Activated CD8-positive, alpha-beta memory T cell treated with anti-CD3 and anti-CD28 coated beads, Interleukin-2, amount 50 U/mL, for 1 hour (primary cell): ENCODE measurements at regions not wholly inside any gene's neighbourhood (a gene's known extent, or its start where the extent isn't known, plus 50 kb on each side); places are given as distances from the start of the nearest gene placed in this dataset.
"Not testable (repeated sequence)": the region's sequence is repeated elsewhere in the genome, so short reads cannot be mapped to it uniquely, and the experiment has no call there.

ENCODE experiments used
- DNase-seq: peaks from one replicate; pipeline ENCODE4 v3.0.0-alpha.2; 2020; ENCODE audit errors: extremely low read depth

GRCh38 chr13:59292240-59292639, 871.5 kb downstream of the DIAPH3 start:
- not testable (repeated sequence) for DNase-seq

GRCh38 chr13:59299584-59299983, 864.1 kb downstream of the DIAPH3 start:
- DNase-seq, result no peak

- DNase-seq, result no peak
Measured at GRCh38 chr13:59300355-59301173, 863.2 kb downstream of the DIAPH3 start.

- no peak for DNase-seq
Measured at GRCh38 chr13:59301174-59301567, 862.6 kb downstream of the DIAPH3 start.

- DNase-seq, result no peak
Measured at GRCh38 chr13:59303433-59303832, 860.3 kb downstream of the DIAPH3 start.

DNA sequence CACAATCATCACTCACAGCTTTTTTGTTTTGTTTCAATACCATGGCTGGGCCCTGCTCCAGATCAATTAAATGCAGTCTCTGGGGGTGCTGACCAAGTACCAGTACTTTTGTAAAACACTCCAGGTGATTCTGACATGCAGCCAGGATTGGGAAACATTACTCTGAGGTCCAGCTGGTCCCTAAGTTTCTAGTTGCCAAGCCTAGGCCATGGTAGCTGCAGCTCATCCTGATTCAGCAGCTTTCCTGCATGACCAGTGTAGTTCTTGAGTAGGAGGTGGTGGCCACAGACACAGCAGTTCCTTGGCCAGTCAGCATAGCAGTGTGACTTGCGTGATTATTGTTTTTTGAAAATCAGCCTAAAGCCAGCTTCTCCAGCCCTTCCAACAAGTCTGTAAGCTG, 859.1 kb downstream of the DIAPH3 start:
- no peak for DNase-seq

GRCh38 chr13:59305896-59306295, 857.8 kb downstream of the DIAPH3 start:
- DNase-seq, result no peak

DNA sequence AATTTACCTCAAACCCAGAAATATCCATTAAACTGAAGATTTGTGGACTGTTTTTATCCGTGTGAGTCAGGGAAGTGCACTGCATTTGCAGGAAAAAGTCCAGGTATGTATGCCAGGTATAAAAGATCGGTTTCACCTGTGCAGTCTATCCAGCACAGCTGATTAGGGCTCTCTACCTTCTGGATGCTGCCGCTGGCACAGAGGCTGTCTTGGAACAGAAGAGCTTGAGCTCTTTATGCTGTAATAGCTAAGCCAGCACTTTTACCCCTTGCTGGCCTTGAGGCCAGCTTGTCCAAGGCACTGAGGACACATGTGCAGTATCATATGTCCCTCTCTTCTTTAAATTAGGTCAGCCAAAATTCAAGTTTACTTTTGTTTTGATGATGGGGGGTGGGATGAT, 851.0 kb downstream of the DIAPH3 start:
- no peak for DNase-seq

- peak; percentile 1 for DNase-seq
Measured at GRCh38 chr13:59318320-59318930, 845.3 kb downstream of the DIAPH3 start.

GRCh38 chr13:59319276-59319675, 844.5 kb downstream of the DIAPH3 start:
- DNase-seq, result no peak

- DNase-seq, result no peak
Measured at GRCh38 chr13:59320021-59320420, 843.7 kb downstream of the DIAPH3 start.

DNA sequence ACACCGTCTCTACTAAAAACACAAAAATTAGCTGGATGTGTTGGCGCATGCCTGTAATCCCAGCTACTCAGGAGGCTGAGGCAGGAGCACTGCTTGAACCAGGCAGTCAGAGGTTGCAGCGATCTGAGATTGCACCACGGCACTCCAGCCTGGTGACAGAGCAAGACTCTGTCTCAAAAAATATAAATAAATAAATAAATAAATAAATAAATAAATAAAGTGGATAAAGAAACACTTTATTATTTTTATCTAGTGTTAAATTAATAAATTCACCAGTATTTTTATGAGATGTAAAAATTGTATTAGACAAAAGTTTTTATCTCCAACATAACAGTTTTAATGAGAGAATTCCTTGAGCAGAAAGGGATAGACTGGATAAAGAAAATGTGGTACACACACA, 839.3 kb downstream of the DIAPH3 start:
- not testable (repeated sequence) for DNase-seq

DNA sequence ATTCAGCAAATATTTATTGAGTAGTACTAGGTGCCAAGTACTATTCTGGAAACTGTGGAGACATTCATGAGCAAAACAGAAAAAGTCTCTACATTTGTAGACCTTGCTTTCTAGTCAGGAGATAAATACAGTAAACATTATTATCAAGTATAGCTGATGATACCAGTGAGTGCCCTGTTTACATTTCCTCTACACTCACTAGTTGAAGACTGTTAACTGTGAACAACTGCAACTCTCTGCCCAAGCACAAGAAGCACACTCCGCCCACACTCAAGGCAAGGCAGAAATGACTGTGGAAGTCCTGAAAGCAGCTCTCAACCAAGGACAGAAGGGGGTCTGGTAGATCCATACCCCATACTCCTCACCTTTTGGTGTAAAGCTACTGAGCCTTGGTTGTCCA, 837.0 kb downstream of the DIAPH3 start:
- DNase-seq, result no peak

- DNase-seq, result no peak
Measured at GRCh38 chr13:59330764-59331163, 833.0 kb downstream of the DIAPH3 start.

GRCh38 chr13:59332966-59333365, 830.8 kb downstream of the DIAPH3 start:
- no peak for DNase-seq

DNA sequence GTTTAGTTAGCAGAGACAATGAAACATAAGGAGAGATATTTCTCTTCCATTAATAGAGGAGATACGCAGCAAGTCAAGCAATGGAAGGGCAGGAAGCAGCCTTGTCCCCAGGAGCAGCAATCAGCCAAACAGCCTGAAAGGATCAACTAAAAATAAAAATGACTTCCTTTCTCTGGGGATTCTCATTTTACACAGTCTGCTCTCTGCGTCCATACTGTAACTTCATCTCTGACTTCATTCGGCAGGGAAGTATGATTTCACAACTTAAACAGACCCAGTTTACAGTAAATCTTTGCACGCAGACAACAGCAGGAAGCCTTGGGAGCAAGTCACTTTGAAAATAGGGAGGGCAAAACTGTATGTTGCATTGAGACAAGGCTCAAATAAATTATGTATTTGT, 826.7 kb downstream of the DIAPH3 start:
- no peak for DNase-seq

DNA sequence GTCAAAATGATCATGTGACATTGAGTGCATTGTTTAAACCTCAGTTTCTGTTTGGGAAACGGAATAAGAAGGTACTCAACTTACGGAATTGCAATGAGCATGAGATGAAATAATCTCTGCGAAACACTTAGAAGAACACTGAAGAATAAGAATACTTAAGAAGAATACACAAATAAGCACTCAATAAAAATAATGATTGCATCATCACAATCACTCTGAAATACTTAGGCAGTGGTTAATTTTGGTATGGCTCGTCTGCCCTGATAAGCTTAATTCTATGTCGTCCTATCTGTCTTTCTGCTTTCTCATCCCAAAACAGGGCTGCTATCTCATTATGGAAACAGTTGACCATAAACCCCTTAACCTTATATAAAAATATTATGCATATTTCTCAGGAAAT, 823.6 kb downstream of the DIAPH3 start:
- no peak for DNase-seq

- no peak for DNase-seq
Measured at GRCh38 chr13:59340581-59340980, 823.1 kb downstream of the DIAPH3 start.

DNA sequence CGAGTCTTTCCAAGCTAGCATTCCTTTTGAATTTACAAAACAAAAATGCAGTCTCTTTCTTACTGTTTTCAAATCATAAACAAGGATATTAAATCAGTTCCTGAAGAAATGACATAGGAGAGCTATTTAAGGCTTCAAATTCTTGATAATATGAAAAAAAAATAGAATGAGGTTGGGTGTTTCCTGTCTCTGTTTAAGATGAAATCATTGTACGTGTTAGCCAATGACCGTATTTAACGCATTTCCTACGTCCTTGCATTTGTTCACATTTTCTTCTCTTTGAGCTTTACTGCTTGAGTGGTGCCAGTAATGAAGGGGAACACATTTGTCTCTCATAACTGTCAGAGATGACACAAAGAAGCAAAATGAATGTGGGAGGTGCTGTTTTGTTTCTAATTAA, 821.3 kb downstream of the DIAPH3 start:
- no peak for DNase-seq

DNA sequence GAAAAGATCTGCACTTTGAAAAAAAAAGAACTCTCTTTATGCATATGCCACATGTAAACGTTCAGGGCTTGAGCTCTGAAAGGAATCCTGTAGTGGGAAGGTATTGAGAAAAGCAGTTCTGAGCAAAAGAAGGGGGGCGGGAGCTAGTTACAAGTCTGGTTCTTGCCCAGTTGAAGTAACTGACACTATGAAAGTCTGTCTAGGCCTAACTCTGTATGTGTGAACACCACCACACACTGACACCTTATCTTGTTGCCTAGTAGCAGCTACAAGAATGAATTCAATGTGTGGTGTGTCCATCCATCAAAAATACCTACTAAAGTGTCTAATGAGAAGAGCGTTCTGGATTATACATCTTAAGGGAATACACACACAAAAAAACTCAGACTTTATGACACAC, 820.6 kb downstream of the DIAPH3 start:
- no peak for DNase-seq

GRCh38 chr13:59343993-59344822, 819.5 kb downstream of the DIAPH3 start:
- no peak for DNase-seq

DNA sequence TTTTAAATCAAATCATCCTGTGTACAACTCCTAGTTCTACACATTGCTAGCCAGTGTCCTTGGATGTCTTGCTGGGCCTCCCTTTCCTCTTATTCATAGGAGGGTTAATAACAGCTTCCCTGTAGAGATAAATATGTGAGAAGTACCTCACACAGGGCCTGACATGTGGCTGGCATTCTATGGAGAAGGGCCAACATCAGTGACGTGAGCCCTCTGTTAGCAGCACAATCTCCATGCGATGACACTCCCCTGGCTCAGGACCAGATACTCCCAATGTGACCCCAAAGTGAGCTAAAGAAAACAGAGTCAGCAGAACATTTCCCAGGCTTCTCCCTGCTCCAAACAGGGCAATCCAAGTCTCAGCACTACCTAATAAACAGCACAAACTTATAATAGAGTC, 818.4 kb downstream of the DIAPH3 start:
- DNase-seq, result no peak
